GM21381 (cell line): ENCODE measurements at regions not wholly inside any gene's neighbourhood (a gene's known extent, or its start where the extent isn't known, plus 50 kb on each side); places are given as distances from the start of the nearest gene placed in this dataset.

ENCODE experiments used
- ATAC-seq: cut with Tn5 transposase; IDR thresholded peaks from one replicate; pipeline ENCODE4 v1.9.1; 2021; ENCODE audit warnings: mild to moderate bottlenecking, moderate library complexity; ENCODE audit not compliant: unreplicated experiment

- ATAC-seq = no peak
These were observed 178.0 kb downstream of the PRDM2 start for GRCh38 chr1:13878021-13878420.

- ATAC-seq = no peak
These were observed 178.5 kb downstream of the PRDM2 start for GRCh38 chr1:13878451-13878850.

- no peak for ATAC-seq
These were observed 181.5 kb downstream of the PRDM2 start for GRCh38 chr1:13881385-13882088.

GRCh38 chr1:13888351-13888986 is 188.5 kb downstream of the PRDM2 start:
- no peak for ATAC-seq

GRCh38 chr1:13889495-13889894 is 189.5 kb downstream of the PRDM2 start:
- ATAC-seq = no peak

- ATAC-seq = no peak
These were observed 190.8 kb downstream of the PRDM2 start for GRCh38 chr1:13890766-13891165.

GRCh38 chr1:13892198-13892597 is 192.2 kb downstream of the PRDM2 start:
- ATAC-seq = no peak

GRCh38 chr1:13892671-13893325 is 192.8 kb downstream of the PRDM2 start:
- no peak for ATAC-seq

GRCh38 chr1:13893409-13893821 is 193.4 kb downstream of the PRDM2 start:
- no peak for ATAC-seq

GRCh38 chr1:13896932-13897331 is 196.9 kb downstream of the PRDM2 start:
- no peak for ATAC-seq

- no peak for ATAC-seq
These were observed 198.4 kb downstream of the PRDM2 start for GRCh38 chr1:13898406-13898805.

- ATAC-seq = no peak
These were observed 199.9 kb downstream of the PRDM2 start for GRCh38 chr1:13899856-13900255.

- ATAC-seq = no peak
These were observed 200.6 kb downstream of the PRDM2 start for GRCh38 chr1:13900583-13900982.

- no peak for ATAC-seq
These were observed 201.1 kb downstream of the PRDM2 start for GRCh38 chr1:13901039-13901438.

GRCh38 chr1:13901597-13901996 is 201.6 kb downstream of the PRDM2 start:
- no peak for ATAC-seq

GRCh38 chr1:13908128-13908527 is 208.1 kb downstream of the PRDM2 start:
- ATAC-seq = peak; percentile 64

GRCh38 chr1:13911697-13912619 is 212.0 kb downstream of the PRDM2 start:
- no peak for ATAC-seq

GRCh38 chr1:13913396-13913795 is 213.4 kb downstream of the PRDM2 start:
- no peak for ATAC-seq

- no peak for ATAC-seq
These were observed 216.5 kb downstream of the PRDM2 start for GRCh38 chr1:13916530-13916929.

- no peak for ATAC-seq
These were observed 217.6 kb downstream of the PRDM2 start for GRCh38 chr1:13917607-13918006.

GRCh38 chr1:13918862-13919261 is 218.9 kb downstream of the PRDM2 start:
- no peak for ATAC-seq
